GM23248 (cell line): ENCODE measurements at regions not wholly inside any gene's neighbourhood (a gene's known extent, or its start where the extent isn't known, plus 50 kb on each side); places are given as distances from the start of the nearest gene placed in this dataset.
A peak's percentile ranks its signal among the peaks of the same experiment; 100 is the strongest.

Source experiments
- DNase-seq: peaks from one replicate; pipeline ENCODE4 v3.0.0-alpha.2; 2015
- H2AFZ ChIP-seq: fragments of 200-600 bp; sonication (generic); 2 replicates; pipeline ENCODE4 v1.6.1; 2016; ENCODE audit warnings: antibody characterized with exemption
- H3F3A ChIP-seq: fragments of 200-600 bp; sonication (generic); 2 replicates; pipeline ENCODE4 v1.6.1; 2016; ENCODE audit warnings: mild to moderate bottlenecking, antibody characterized with exemption, mixed run types; ENCODE audit not compliant: insufficient read depth
- H3K27ac ChIP-seq: fragments of 200-600 bp; sonication (generic); 2 replicates; pipeline ENCODE4 v1.5.1; 2016; ENCODE audit warnings: mild to moderate bottlenecking
- H3K27me3 ChIP-seq: fragments of 200-600 bp; sonication (generic); replicated peaks from 2 replicates; pipeline ENCODE4 v1.6.1; 2016; ENCODE audit warnings: mild to moderate bottlenecking; ENCODE audit not compliant: insufficient read depth
- H3K36me3 ChIP-seq: fragments of 200-600 bp; sonication (generic); 2 replicates; pipeline ENCODE4 v1.6.1; 2016; ENCODE audit warnings: low read depth, mild to moderate bottlenecking
- H3K4me1 ChIP-seq: fragments of 200-600 bp; sonication (generic); 2 replicates; pipeline ENCODE4 v1.6.1; 2016; ENCODE audit warnings: mild to moderate bottlenecking; ENCODE audit not compliant: insufficient read depth
- H3K4me2 ChIP-seq: fragments of 200-600 bp; sonication (generic); one replicate; pipeline ENCODE4 v1.6.1; 2016; ENCODE audit warnings: mild to moderate bottlenecking; ENCODE audit not compliant: unreplicated experiment
- H3K4me3 ChIP-seq: fragments of 200-600 bp; sonication (generic); 2 replicates; pipeline ENCODE4 v1.5.1; 2016; ENCODE audit warnings: mild to moderate bottlenecking
- H3K79me2 ChIP-seq: fragments of 200-600 bp; sonication (generic); 2 replicates; pipeline ENCODE4 v1.6.1; 2016; ENCODE audit warnings: mild to moderate bottlenecking; ENCODE audit not compliant: insufficient read depth
- H3K9ac ChIP-seq: fragments of 200-600 bp; sonication (generic); 2 replicates; pipeline ENCODE4 v1.6.1; 2016; ENCODE audit warnings: mild to moderate bottlenecking
- H3K9me2 ChIP-seq: fragments of 200-600 bp; sonication (generic); 2 replicates; pipeline ENCODE4 v1.6.1; 2016; ENCODE audit warnings: mixed run types, mild to moderate bottlenecking, moderate library complexity; ENCODE audit not compliant: insufficient read depth
- H3K9me3 ChIP-seq: fragments of 200-600 bp; sonication (generic); one replicate; pipeline ENCODE4 v1.6.1; 2017; ENCODE audit warnings: low read depth
- H4K20me1 ChIP-seq: fragments of 200-600 bp; sonication (generic); 2 replicates; pipeline ENCODE4 v1.6.0; 2016; ENCODE audit not compliant: insufficient read depth
- EZH2 ChIP-seq: fragments of 200-600 bp; sonication (generic); IDR thresholded peaks from 2 replicates; pipeline ENCODE4 v1.6.1; 2018; ENCODE audit warnings: antibody characterized with exemption, mild to moderate bottlenecking; ENCODE audit not compliant: insufficient read depth, poor library complexity, severe bottlenecking
- EZH2phosphoT487 ChIP-seq: fragments of 200-600 bp; sonication (generic); IDR thresholded peaks from 2 replicates; pipeline ENCODE4 v1.6.1; 2018; ENCODE audit warnings: antibody characterized with exemption, moderate library complexity, mild to moderate bottlenecking, low read depth; ENCODE audit not compliant: insufficient read depth
- WGBS, 2 experiments: methylation state at CpG; one replicate each; pipeline ENCODE4 v1.1.6; 2015 to 2017; ENCODE audit warnings: low lambda C conversion rate in 2 of 2, low coverage in 1 of 2; ENCODE audit errors: missing lambda C conversion rate in 2 of 2; 5-methylcytosine and 5-hydroxymethylcytosine counted together
- in situ Hi-C: fragments of 300-500 bp; cut with MboI; formaldehyde crosslinking; loops from 2 replicates; pipeline ENCODE4 v1.15.0; 2020

GRCh38 chr4:15365641-15366040, 62.2 kb upstream of the C1QTNF7 start:
- Histone ChIP-seq H3K4me2 (no peak overlapping the region), H3K4me1 (peaks cover 9% of the 10 kb centered on the region), H3K9me2 (no peaks in the 10 kb centered on the region), H3K27me3 (peaks cover 61% of the 10 kb centered on the region), H3F3A (0 out of 2 replicates have a peak, but pooled peaks cover 6% of the 10 kb centered on the region), H3K36me3 (no peaks in the 10 kb centered on the region), H3K4me3 (no peak overlapping the region), H3K79me2 (no peaks in the 10 kb centered on the region), H3K9ac (no peak overlapping the region), H3K27ac (no peak overlapping the region), H2AFZ (no peak overlapping the region), H4K20me1 (no peaks in the 10 kb centered on the region), H3K9me3 (no peaks in the 10 kb centered on the region)
- TF ChIP-seq EZH2phosphoT487 (no peak), EZH2 (no peak)
- in situ Hi-C loops = no loop called here
- no peak for DNase-seq
- WGBS, 2 experiments = 55 to 68% methylated on average over 1 of the region's 1 CpG

- no peaks in the 10 kb centered on the region for H3K79me2 ChIP-seq
- TF ChIP-seq EZH2 (no peak), EZH2phosphoT487 (no peak)
- H4K20me1 ChIP-seq = no peaks in the 10 kb centered on the region
- H3K4me3 ChIP-seq = no peak overlapping the region
- no peaks in the 10 kb centered on the region for H3K9me2 ChIP-seq
- no peaks in the 10 kb centered on the region for H3K9me3 ChIP-seq
- in situ Hi-C loops = no loop called here
- no peak for DNase-seq
- H3K4me2 ChIP-seq = no peak overlapping the region
- no peak overlapping the region for H3K9ac ChIP-seq
- no peaks in the 10 kb centered on the region for H3K36me3 ChIP-seq
- H3F3A ChIP-seq = 0 out of 2 replicates have a peak, but pooled peaks cover 6% of the 10 kb centered on the region
- 35 to 43% methylated on average over 1 of the region's 1 CpG for WGBS, 2 experiments
- H3K4me1 ChIP-seq = peaks cover 9% of the 10 kb centered on the region
- H3K27me3 ChIP-seq = peaks cover 59% of the 10 kb centered on the region
- no peak overlapping the region for H3K27ac ChIP-seq
- H2AFZ ChIP-seq = no peak overlapping the region
Observed at GRCh38 chr4:15366721-15367120, 61.1 kb upstream of the C1QTNF7 start.

- TF ChIP-seq EZH2phosphoT487 (no peak), EZH2 (no peak)
- peaks cover 9% of the 10 kb centered on the region for H3K4me1 ChIP-seq
- H3K9ac ChIP-seq = no peak overlapping the region
- no peak overlapping the region for H3K27ac ChIP-seq
- in situ Hi-C loops = no loop called here
- H3K27me3 ChIP-seq = peaks cover 47% of the 10 kb centered on the region
- H4K20me1 ChIP-seq = no peaks in the 10 kb centered on the region
- no peak overlapping the region for H3K4me3 ChIP-seq
- no peaks in the 10 kb centered on the region for H3K79me2 ChIP-seq
- H3K4me2 ChIP-seq = peak overlapping the region; percentile 5
- H3K9me2 ChIP-seq = no peaks in the 10 kb centered on the region
- H3K36me3 ChIP-seq = no peaks in the 10 kb centered on the region
- H3K9me3 ChIP-seq = no peaks in the 10 kb centered on the region
- peak; percentile 74 for DNase-seq
- 0 out of 2 replicates have a peak, but pooled peaks cover 6% of the 10 kb centered on the region for H3F3A ChIP-seq
- 33% methylated on average over 3 of the region's 3 CpGs for WGBS, 2 experiments
- H2AFZ ChIP-seq = no peak overlapping the region
Observed at GRCh38 chr4:15368856-15369255, 59.0 kb upstream of the C1QTNF7 start.

- in situ Hi-C loops = no loop called here
- no peak overlapping the region for H3K27ac ChIP-seq
Observed at GRCh38 chr4:15370296-15370695, 57.5 kb upstream of the C1QTNF7 start.

GRCh38 chr4:15373363-15373762, 54.5 kb upstream of the C1QTNF7 start:
- no peak for TF ChIP-seq EZH2phosphoT487
- TF ChIP-seq EZH2 = no peak
- no peak overlapping the region for H3K4me3 ChIP-seq
- in situ Hi-C loops = no loop called here
- H3K4me1 ChIP-seq = peaks cover 16% of the 10 kb centered on the region
- WGBS, 2 experiments = 62 to 64% methylated on average over 3 of the region's 3 CpGs
- no peak overlapping the region for H3K27ac ChIP-seq
- no peak overlapping the region for H3K9ac ChIP-seq
- H4K20me1 ChIP-seq = no peaks in the 10 kb centered on the region
- no peaks in the 10 kb centered on the region for H3K79me2 ChIP-seq
- H3K36me3 ChIP-seq = no peaks in the 10 kb centered on the region
- no peak overlapping the region for H2AFZ ChIP-seq
- H3K4me2 ChIP-seq = no peak overlapping the region
- H3K9me3 ChIP-seq = no peaks in the 10 kb centered on the region
- DNase-seq = peak; percentile 45
- peaks cover 42% of the 10 kb centered on the region for H3K27me3 ChIP-seq
- H3F3A ChIP-seq = peaks cover 17% of the 10 kb centered on the region; the same call in 1 of the 2 replicates
- H3K9me2 ChIP-seq = no peaks in the 10 kb centered on the region

More at GRCh38 chr4:15370296-15370695, 57.5 kb upstream of the C1QTNF7 start:
- peaks cover 9% of the 10 kb centered on the region for H3K4me1 ChIP-seq
- no peak overlapping the region for H2AFZ ChIP-seq
- H4K20me1 ChIP-seq = no peaks in the 10 kb centered on the region
- no peak for TF ChIP-seq EZH2phosphoT487
- no peak for TF ChIP-seq EZH2
- peaks cover 46% of the 10 kb centered on the region for H3K27me3 ChIP-seq
- no peak overlapping the region for H3K9ac ChIP-seq
- no peak overlapping the region for H3K4me2 ChIP-seq
- no peak for DNase-seq
- H3K4me3 ChIP-seq = no peak overlapping the region
- no peaks in the 10 kb centered on the region for H3K36me3 ChIP-seq
- H3K79me2 ChIP-seq = no peaks in the 10 kb centered on the region
- H3K9me2 ChIP-seq = no peaks in the 10 kb centered on the region
- no peaks in the 10 kb centered on the region for H3K9me3 ChIP-seq
- H3F3A ChIP-seq = 0 out of 2 replicates have a peak, but pooled peaks cover 6% of the 10 kb centered on the region
